Astrocyte (in vitro differentiated cells and primary cell): ENCODE measurements at regions not wholly inside any gene's neighbourhood (a gene's known extent, or its start where the extent isn't known, plus 50 kb on each side); places are given as distances from the start of the nearest gene placed in this dataset.
A peak's percentile ranks its signal among the peaks of the same experiment; 100 is the strongest.

ENCODE experiments used
- DNase-seq: peaks from one replicate; pipeline ENCODE4 v3.0.0-alpha.2; 2010; ENCODE audit warnings: low read depth
- FAIRE-seq: peaks from 2 replicates; lab custom pipeline; 2011; peaks lifted over from hg19 to GRCh38; lab: Jason Lieb, UNC
- H2AFZ ChIP-seq: 2 replicates; pipeline ENCODE4 v1.6.0; 2012; ENCODE audit warnings: low read depth, low read length, inconsistent platforms
- H3K27ac ChIP-seq: 2 replicates; pipeline ENCODE4 v1.5.1; 2011; ENCODE audit warnings: low read depth, low read length, inconsistent platforms
- H3K27me3 ChIP-seq: 2 replicates; pipeline ENCODE4 v1.6.0; 2011; ENCODE audit warnings: low read length, inconsistent platforms; ENCODE audit not compliant: insufficient read depth
- H3K36me3 ChIP-seq: 2 replicates; pipeline ENCODE4 v1.5.1; 2011; ENCODE audit warnings: low read length, inconsistent platforms; ENCODE audit not compliant: insufficient read depth
- H3K4me1 ChIP-seq: 2 replicates; pipeline ENCODE4 v1.5.1; 2011; ENCODE audit warnings: low read length, inconsistent platforms; ENCODE audit not compliant: insufficient read depth
- H3K4me2 ChIP-seq: 2 replicates; pipeline ENCODE4 v1.6.0; 2012; ENCODE audit warnings: low read length, inconsistent platforms
- H3K4me3 ChIP-seq: 2 replicates; pipeline ENCODE4 v1.5.1; 2011; ENCODE audit warnings: low read depth, mild to moderate bottlenecking, low read length, inconsistent platforms; ENCODE audit not compliant: insufficient read depth
- H3K79me2 ChIP-seq: 2 replicates; pipeline ENCODE4 v1.6.0; 2012; ENCODE audit warnings: mild to moderate bottlenecking, low read length, inconsistent platforms; ENCODE audit not compliant: insufficient read depth
- H3K9ac ChIP-seq: 2 replicates; pipeline ENCODE4 v1.6.0; 2012; ENCODE audit warnings: mild to moderate bottlenecking, low read length, inconsistent platforms
- H3K9me3 ChIP-seq: 2 replicates; pipeline ENCODE4 v1.5.1; 2012; ENCODE audit warnings: low read depth, mild to moderate bottlenecking, low read length, inconsistent platforms; ENCODE audit not compliant: insufficient read depth
- H4K20me1 ChIP-seq: 2 replicates; pipeline ENCODE4 v1.6.0; 2012; ENCODE audit warnings: low read length, inconsistent platforms; ENCODE audit not compliant: insufficient read depth
- H3K27ac Mint-ChIP-seq: one replicate; pipeline ENCODE4 v1.8.0; 2021; ENCODE audit warnings: mild to moderate bottlenecking, mixed read lengths; ENCODE audit not compliant: unreplicated experiment
- H3K27me3 Mint-ChIP-seq: one replicate; pipeline ENCODE4 v1.8.0; 2021; ENCODE audit warnings: low read depth, mixed read lengths; ENCODE audit not compliant: unreplicated experiment
- H3K36me3 Mint-ChIP-seq: one replicate; pipeline ENCODE4 v1.8.0; 2021; ENCODE audit warnings: low read depth, mixed read lengths; ENCODE audit not compliant: unreplicated experiment
- H3K4me1 Mint-ChIP-seq: one replicate; pipeline ENCODE4 v1.8.0; 2021; ENCODE audit warnings: low read depth, mixed read lengths; ENCODE audit not compliant: unreplicated experiment
- H3K4me3 Mint-ChIP-seq: one replicate; pipeline ENCODE4 v1.8.0; 2021; ENCODE audit warnings: mild to moderate bottlenecking, moderate library complexity, mixed read lengths; ENCODE audit not compliant: unreplicated experiment
- H3K9me3 Mint-ChIP-seq: one replicate; pipeline ENCODE4 v1.8.0; 2021; ENCODE audit warnings: mild to moderate bottlenecking, mixed read lengths; ENCODE audit not compliant: unreplicated experiment
- EZH2 ChIP-seq: IDR thresholded peaks from 2 replicates; pipeline ENCODE4 v1.6.1; 2012; ENCODE audit warnings: mild to moderate bottlenecking, low read length, inconsistent platforms; ENCODE audit not compliant: insufficient read depth
- TF ChIP-seq, protein P1 (sequence below): IDR thresholded peaks from 2 replicates; pipeline ENCODE4 v1.5.1; 2011; ENCODE audit warnings: low read depth, mild to moderate bottlenecking, inconsistent platforms, low read length, moderate library complexity; ENCODE audit not compliant: insufficient read depth

DNA sequence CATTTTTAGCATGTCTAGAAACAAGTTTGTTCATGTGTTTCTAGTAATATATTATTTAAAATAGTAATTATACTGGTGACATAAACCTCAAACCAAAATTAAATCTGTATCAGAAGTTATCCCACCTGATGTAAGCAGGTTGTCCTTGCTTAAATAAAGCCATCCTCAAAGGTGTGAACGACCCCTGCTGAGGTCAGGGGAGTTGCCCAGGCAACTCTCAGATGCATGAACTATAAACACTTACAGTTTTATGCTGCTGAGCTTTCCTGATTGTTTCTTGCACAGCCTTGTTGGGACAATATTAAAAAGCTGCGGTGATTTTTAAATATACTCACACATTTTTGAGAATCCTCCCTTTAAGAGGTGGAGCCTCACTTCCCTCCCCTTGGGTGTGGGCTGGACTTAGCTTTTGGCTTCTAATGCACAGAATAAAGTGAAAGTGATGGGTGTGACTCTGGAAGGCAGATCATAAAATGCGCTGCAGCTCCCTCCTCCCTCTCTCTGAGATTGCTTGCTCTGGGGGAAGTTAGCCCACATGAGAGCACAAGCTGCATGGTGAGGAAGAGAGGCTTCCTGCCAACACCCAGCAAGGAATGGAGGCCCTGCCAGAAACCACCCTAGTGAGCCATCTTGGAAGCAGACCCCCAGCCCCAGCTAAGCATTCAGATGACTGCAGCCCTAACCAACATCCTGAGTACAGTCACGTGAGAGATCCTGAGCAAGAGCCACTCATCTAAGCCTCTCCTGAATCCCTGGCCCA is 152.7 kb downstream of the SKIDA1 start:
- peak overlapping the region; percentile 74 for H2AFZ ChIP-seq
- no peaks in the 10 kb centered on the region for H4K20me1 ChIP-seq
- no peaks in the 10 kb centered on the region for H3K79me2 ChIP-seq
- H3K4me1 ChIP-seq = peaks cover 14% of the 10 kb centered on the region
- H3K9ac ChIP-seq = peak overlapping the region; percentile 4
- H3K9me3 ChIP-seq = no peaks in the 10 kb centered on the region
- DNase-seq (peak; percentile 92), FAIRE-seq (peak; percentile 71)
- Mint-ChIP-seq H3K9me3 (peaks cover 2% of the 10 kb centered on the region), H3K27me3 (no peaks in the 10 kb centered on the region), H3K4me3 (no peak overlapping the region), H3K36me3 (no peaks in the 10 kb centered on the region), H3K4me1 (peaks cover 28% of the 10 kb centered on the region), H3K27ac (peak overlapping the region; percentile 56)
- peak overlapping the region; percentile 81 for H3K4me2 ChIP-seq
- peak overlapping the region; percentile 32 for H3K4me3 ChIP-seq
- H3K36me3 ChIP-seq = no peaks in the 10 kb centered on the region
- TF ChIP-seq, protein P1, sequence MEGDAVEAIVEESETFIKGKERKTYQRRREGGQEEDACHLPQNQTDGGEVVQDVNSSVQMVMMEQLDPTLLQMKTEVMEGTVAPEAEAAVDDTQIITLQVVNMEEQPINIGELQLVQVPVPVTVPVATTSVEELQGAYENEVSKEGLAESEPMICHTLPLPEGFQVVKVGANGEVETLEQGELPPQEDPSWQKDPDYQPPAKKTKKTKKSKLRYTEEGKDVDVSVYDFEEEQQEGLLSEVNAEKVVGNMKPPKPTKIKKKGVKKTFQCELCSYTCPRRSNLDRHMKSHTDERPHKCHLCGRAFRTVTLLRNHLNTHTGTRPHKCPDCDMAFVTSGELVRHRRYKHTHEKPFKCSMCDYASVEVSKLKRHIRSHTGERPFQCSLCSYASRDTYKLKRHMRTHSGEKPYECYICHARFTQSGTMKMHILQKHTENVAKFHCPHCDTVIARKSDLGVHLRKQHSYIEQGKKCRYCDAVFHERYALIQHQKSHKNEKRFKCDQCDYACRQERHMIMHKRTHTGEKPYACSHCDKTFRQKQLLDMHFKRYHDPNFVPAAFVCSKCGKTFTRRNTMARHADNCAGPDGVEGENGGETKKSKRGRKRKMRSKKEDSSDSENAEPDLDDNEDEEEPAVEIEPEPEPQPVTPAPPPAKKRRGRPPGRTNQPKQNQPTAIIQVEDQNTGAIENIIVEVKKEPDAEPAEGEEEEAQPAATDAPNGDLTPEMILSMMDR = no peak
- TF ChIP-seq EZH2 = no peak
- peak overlapping the region; percentile 46 for H3K27ac ChIP-seq
- no peaks in the 10 kb centered on the region for H3K27me3 ChIP-seq

DNA sequence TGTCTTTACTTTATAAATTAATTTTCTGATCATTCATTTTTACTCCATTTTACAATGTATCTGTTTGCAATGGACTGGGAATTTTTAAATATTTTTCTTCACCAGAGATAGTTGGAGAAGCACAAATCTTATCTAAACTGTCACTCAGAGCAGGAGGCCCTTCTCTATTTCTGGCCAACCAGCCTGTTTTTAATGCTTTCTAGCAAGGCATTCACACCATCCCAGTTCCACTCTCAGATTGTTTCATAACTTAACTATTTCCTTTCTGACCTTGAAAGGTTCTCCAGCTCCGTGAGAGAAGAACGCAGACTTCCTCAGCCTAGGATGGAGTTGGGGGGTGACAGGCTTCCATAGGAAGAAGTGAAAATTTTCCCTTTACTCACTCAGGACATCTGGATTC is 155.8 kb downstream of the SKIDA1 start:
- H3K27ac ChIP-seq = no peak overlapping the region
- DNase-seq (peak; percentile 20), FAIRE-seq (no peak)
- TF ChIP-seq, protein P1 = no peak
- TF ChIP-seq EZH2 = no peak
- Mint-ChIP-seq H3K9me3 (peaks cover 2% of the 10 kb centered on the region), H3K27ac (peak overlapping the region; percentile 94), H3K4me1 (peaks cover 33% of the 10 kb centered on the region), H3K27me3 (no peaks in the 10 kb centered on the region), H3K4me3 (no peak overlapping the region), H3K36me3 (peaks cover 2% of the 10 kb centered on the region)
- H3K4me1 ChIP-seq = peaks cover 22% of the 10 kb centered on the region
- peak overlapping the region; percentile 43 for H2AFZ ChIP-seq
- no peaks in the 10 kb centered on the region for H3K79me2 ChIP-seq
- H4K20me1 ChIP-seq = no peaks in the 10 kb centered on the region
- no peak overlapping the region for H3K4me3 ChIP-seq
- H3K4me2 ChIP-seq = peak overlapping the region; percentile 41
- no peaks in the 10 kb centered on the region for H3K9me3 ChIP-seq
- H3K9ac ChIP-seq = no peak overlapping the region
- H3K27me3 ChIP-seq = no peaks in the 10 kb centered on the region
- H3K36me3 ChIP-seq = no peaks in the 10 kb centered on the region
